GM12864 (cell line): ENCODE measurements at regions not wholly inside any gene's neighbourhood (a gene's known extent, or its start where the extent isn't known, plus 50 kb on each side); places are given as distances from the start of the nearest gene placed in this dataset.

Experiments used
- DNase-seq: peaks from one replicate; pipeline ENCODE4 v3.0.0-alpha.2; 2011; ENCODE audit warnings: low read depth
- H3K4me3 ChIP-seq: 2 replicates; pipeline ENCODE4 v1.5.1; 2011; ENCODE audit warnings: mild to moderate bottlenecking, low read depth, low read length, control low read depth
- TF ChIP-seq, protein P1 (sequence below): IDR thresholded peaks from 2 replicates; pipeline ENCODE4 v1.5.1; 2011; ENCODE audit warnings: low read depth, mild to moderate bottlenecking, moderate library complexity, low read length, control low read depth, inconsistent platforms; ENCODE audit errors: missing control alignments

DNA sequence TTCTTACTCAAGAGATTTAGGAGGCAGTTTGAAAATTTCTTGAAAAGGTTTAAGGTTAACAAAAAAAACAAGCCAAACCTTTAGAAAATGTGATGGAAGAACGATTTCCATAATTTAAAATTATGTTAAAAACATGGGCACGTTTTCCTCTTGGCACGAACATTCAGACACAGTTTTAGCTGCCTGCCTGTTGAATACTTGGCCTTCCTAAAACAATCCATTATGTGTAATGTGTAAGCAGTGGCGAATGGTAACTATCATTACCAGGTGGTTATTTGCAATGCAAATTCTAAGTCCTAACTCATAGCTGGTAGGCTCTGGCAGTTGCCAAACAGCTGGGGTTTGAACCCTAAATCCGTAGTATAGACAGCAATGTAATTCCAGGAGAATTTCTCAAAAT is 1425.7 kb upstream of the SLC10A2 start:
- DNase-seq = no peak
- no peak overlapping the region for H3K4me3 ChIP-seq
- TF ChIP-seq, protein P1, sequence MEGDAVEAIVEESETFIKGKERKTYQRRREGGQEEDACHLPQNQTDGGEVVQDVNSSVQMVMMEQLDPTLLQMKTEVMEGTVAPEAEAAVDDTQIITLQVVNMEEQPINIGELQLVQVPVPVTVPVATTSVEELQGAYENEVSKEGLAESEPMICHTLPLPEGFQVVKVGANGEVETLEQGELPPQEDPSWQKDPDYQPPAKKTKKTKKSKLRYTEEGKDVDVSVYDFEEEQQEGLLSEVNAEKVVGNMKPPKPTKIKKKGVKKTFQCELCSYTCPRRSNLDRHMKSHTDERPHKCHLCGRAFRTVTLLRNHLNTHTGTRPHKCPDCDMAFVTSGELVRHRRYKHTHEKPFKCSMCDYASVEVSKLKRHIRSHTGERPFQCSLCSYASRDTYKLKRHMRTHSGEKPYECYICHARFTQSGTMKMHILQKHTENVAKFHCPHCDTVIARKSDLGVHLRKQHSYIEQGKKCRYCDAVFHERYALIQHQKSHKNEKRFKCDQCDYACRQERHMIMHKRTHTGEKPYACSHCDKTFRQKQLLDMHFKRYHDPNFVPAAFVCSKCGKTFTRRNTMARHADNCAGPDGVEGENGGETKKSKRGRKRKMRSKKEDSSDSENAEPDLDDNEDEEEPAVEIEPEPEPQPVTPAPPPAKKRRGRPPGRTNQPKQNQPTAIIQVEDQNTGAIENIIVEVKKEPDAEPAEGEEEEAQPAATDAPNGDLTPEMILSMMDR = no peak

DNA sequence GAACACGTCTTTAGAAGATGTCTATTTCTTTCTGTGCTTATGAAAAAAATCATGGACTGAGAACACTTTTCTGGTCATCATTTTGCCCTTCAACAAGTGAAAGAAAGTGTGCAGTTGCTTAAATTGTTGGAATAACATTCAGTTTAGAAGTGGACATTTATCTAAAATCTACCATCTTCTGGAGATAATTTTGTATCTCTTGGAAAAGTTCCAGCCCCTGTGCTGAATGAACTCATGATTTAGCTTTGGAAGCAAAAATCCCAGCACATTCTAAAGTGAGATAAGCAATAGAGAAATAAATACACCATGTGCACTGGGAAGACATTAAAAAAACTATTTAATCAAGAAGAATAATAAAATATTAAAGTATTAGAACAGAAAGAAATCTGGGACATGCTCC is 1420.8 kb upstream of the SLC10A2 start:
- TF ChIP-seq, protein P1 = no peak
- H3K4me3 ChIP-seq = no peak overlapping the region
- DNase-seq = no peak

DNA sequence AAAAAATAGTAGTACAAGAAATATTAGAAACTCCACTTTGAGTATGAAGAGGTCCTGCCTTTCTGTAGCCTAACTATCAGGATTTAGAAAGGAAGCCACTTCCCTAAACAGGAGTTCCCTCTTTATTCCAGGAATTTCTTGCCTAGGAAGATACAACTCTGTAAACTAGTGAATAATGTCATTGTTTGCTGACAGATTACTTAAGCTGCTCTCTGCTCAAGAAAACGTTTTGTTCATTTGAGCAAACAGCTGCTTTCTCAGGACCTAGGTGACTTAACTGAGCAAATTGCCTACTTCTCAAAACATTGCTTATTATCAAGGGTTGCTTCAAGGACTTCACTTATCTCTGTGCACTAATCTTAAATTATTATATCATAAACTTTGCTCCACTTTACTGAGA is 1419.4 kb upstream of the SLC10A2 start:
- no peak overlapping the region for H3K4me3 ChIP-seq
- DNase-seq = no peak
- TF ChIP-seq, protein P1 = no peak

DNA sequence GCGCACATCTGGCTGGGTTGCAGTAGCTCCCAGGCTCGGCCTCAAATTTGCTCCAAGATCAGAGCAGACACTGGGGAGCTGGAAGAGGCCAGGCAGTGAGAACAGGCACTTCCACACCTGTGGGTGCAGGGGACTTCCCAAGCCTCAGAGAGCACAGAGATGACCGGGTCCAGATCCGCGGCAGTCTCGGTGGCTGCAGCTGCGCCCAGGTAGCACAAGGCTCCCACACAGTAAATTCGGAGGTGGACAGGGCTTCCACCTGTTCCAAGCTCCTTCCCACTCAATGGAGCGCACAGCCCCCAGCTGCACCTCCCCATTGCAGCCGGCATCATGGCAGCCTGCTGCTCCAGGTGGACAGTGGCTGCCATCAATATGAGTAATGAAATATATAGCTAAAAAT is 1417.4 kb upstream of the SLC10A2 start:
- DNase-seq = no peak
- H3K4me3 ChIP-seq = no peak overlapping the region
- TF ChIP-seq, protein P1 = no peak

DNA sequence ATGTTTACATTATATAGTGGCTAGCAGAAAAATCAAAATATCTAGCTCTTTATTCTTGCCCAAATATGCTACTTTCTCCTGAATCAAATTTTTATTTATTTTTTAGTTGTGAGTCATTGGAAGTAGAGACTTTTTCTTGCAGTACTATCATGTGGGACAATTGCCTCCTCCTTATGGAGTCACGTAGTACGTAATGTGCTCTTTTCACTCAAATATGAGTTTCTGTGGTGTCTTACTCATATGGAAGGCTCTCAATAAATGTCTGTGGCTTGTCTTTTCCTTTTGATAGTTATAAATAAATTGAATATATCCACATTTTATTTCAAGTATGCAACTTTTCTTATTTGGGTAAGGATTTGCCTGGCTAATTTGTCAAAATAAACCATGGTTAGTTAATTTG is 1411.0 kb upstream of the SLC10A2 start:
- TF ChIP-seq, protein P1 = no peak
- no peak for DNase-seq
- no peak overlapping the region for H3K4me3 ChIP-seq

DNA sequence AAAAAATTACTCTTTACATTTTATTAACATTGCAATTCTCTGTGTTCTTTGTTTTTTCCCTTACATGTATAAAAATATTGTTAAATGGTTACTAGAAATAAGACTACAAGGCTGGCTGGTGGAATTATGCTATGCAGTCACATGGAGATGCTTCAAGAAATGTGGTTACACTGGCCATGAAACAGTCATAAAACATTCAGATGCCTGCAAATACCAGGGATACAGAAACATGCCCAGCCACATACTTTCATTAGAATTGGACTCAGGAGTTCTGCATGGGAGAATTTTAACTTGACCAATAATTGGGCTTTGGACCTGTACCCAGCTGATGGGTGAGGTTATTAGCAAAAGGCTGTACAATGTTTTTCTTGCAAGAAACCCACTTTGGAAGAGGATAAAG is 1407.7 kb upstream of the SLC10A2 start:
- TF ChIP-seq, protein P1 = no peak
- H3K4me3 ChIP-seq = no peak overlapping the region
- no peak for DNase-seq

DNA sequence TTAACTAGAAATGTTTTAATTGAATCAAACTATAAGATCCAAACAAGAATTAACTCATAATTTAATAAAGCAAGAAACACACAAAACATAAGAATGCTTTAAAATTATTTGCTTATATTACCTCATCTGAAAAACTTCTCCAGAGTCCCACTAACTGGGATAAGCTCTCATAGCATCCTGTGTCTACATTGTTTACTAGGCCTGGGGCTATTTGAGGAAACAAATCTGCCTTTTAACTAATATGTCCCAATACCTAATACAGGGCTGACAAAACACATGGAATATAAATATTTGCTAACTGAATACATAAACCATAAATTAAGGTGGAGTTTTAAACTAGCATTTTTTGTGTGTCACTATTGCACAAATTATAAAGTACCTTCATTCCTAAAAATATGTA is 1399.8 kb upstream of the SLC10A2 start:
- no peak overlapping the region for H3K4me3 ChIP-seq
- TF ChIP-seq, protein P1 = no peak
- DNase-seq = no peak
